Skeletal muscle tissue (tissue), 3 donors: ENCODE measurements at regions not wholly inside any gene's neighbourhood (a gene's known extent, or its start where the extent isn't known, plus 50 kb on each side); places are given as distances from the start of the nearest gene placed in this dataset.

Source experiments
- H3K27ac ChIP-seq: one replicate; pipeline ENCODE4 v1.7.0; 2013; ENCODE audit warnings: mild to moderate bottlenecking, low read depth, low read length, inconsistent platforms
- H3K27me3 ChIP-seq, 3 donors: one replicate each; pipeline ENCODE4 v1.7.0; 2013; ENCODE audit warnings: low read length in 3 of 3; ENCODE audit not compliant: control insufficient read depth in 3 of 3, insufficient read depth in 3 of 3
- H3K36me3 ChIP-seq, 3 donors: one replicate each; pipeline ENCODE4 v1.7.0; 2013; ENCODE audit warnings: low read length in 3 of 3; ENCODE audit not compliant: control insufficient read depth in 3 of 3, insufficient read depth in 3 of 3
- H3K4me1 ChIP-seq, 3 donors: one replicate each; pipeline ENCODE4 v1.7.0; 2013; ENCODE audit warnings: low read length in 3 of 3, mild to moderate bottlenecking in 3 of 3; ENCODE audit not compliant: control insufficient read depth in 3 of 3, insufficient read depth in 3 of 3
- H3K4me3 ChIP-seq, 3 donors: one replicate each; pipeline ENCODE4 v1.7.0; 2013; ENCODE audit warnings: low read length in 3 of 3
- H3K9ac ChIP-seq, 3 donors: one replicate each; pipeline ENCODE4 v1.7.0; 2013; ENCODE audit warnings: low read length in 3 of 3, mild to moderate bottlenecking in 3 of 3, moderate library complexity in 2 of 3, low read depth in 1 of 3
- H3K9me3 ChIP-seq, 3 donors: one replicate each; pipeline ENCODE4 v1.7.0; 2013; ENCODE audit warnings: low read length in 3 of 3; ENCODE audit not compliant: control insufficient read depth in 3 of 3
- donor health status: Osteomylitis.

DNA sequence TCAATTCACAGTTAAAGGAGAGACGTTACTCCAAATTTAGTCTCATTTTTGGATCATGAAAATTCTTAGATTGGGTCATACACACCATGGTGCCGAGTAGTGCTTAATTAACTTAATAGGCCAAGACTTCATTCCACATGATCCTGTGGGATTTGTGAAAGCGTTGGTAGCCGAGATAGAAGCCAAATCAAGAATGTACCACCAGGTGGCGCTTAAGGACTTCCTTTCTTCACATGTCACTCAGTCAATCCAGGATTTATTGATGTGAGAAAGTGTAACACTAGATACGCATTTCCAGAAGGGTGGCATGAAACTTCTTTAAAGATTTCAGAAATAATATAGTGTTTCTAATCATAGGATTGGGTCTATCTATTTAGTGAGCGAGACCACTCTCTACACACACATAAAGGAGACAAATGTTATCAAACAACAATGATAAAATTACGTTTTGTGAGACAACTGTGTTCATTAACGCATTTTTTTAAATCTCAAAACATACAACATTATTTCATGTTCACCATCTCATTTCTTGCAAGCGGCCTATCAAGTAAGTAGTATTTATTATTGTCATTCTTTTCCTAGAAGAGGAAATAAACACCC, 436.1 kb downstream of the CHL1 start:
- Histone ChIP-seq H3K9ac (no peak overlapping the region), H3K9me3 (peaks cover 0 to 2% (median 0%) of the 10 kb centered on the region in 3 donors), H3K4me3 (no peak overlapping the region), H3K27ac (no peak overlapping the region), H3K4me1 (no peaks in the 10 kb centered on the region), H3K27me3 (no peaks in the 10 kb centered on the region), H3K36me3 (no peaks in the 10 kb centered on the region)

DNA sequence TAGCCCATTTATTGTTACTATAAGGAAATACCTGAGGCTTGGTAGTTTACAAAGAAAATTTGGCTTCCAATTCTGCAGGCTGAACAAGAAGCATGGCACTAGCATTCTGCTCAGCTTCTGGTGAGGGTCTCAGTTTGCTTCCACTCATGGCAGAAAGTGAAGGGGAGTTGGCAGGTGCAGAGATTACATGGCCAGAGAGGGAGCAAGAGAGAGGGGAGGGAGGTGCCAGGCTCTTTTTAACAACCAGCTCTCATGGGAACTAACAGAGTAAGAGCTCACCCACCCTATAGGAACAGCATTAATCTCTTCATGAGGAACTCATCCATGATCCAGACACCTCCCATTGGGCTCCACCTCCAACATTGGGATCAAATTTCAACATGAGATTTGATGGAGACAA, 437.9 kb downstream of the CHL1 start:
- Histone ChIP-seq H3K4me1 (no peaks in the 10 kb centered on the region), H3K27me3 (no peaks in the 10 kb centered on the region), H3K36me3 (no peaks in the 10 kb centered on the region), H3K4me3 (no peak overlapping the region), H3K27ac (no peak overlapping the region), H3K9ac (no peak overlapping the region), H3K9me3 (no peaks in the 10 kb centered on the region)

- Histone ChIP-seq H3K4me3 (no peak overlapping the region), H3K27ac (no peak overlapping the region), H3K27me3 (no peaks in the 10 kb centered on the region), H3K4me1 (no peaks in the 10 kb centered on the region), H3K9ac (no peak overlapping the region), H3K9me3 (no peaks in the 10 kb centered on the region), H3K36me3 (no peaks in the 10 kb centered on the region)
Measured at GRCh38 chr3:635393-635792, 438.8 kb downstream of the CHL1 start.

DNA sequence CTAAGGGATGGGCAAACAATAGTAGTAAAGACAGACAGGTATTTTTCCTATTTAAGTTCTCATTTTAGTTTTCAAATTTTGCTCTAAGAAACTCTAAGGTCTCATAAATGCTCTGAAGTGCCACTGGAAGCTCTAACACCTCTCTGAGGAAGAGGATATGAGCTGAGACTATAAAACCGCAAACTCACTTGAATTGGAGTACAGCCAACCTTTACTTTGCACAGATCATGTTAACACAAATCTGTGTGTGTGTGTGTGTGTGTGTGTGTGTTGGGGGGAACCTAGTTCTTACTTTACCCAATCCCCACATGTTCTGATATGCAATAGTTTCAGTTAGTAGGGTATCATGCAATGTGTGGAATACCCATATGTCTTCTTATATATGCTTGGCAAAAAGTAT, 446.8 kb downstream of the CHL1 start:
- no peaks in the 10 kb centered on the region for H3K27me3 ChIP-seq
- H3K9ac ChIP-seq: no peak overlapping the region

GRCh38 chr3:655824-656223, 437.0 kb upstream of the CNTN6 start:
- no peak overlapping the region for H3K4me3 ChIP-seq
- H3K9ac ChIP-seq: no peak overlapping the region
- H3K36me3 ChIP-seq: no peaks in the 10 kb centered on the region
- no peak overlapping the region for H3K27ac ChIP-seq
- no peaks in the 10 kb centered on the region for H3K27me3 ChIP-seq
- H3K9me3 ChIP-seq: no peaks in the 10 kb centered on the region
- H3K4me1 ChIP-seq: no peaks in the 10 kb centered on the region

More for the DNA sequence above, 446.8 kb downstream of the CHL1 start:
- H3K9me3 ChIP-seq: no peaks in the 10 kb centered on the region
- no peaks in the 10 kb centered on the region for H3K36me3 ChIP-seq
- no peaks in the 10 kb centered on the region for H3K4me1 ChIP-seq
- no peak overlapping the region for H3K27ac ChIP-seq
- H3K4me3 ChIP-seq: no peak overlapping the region

DNA sequence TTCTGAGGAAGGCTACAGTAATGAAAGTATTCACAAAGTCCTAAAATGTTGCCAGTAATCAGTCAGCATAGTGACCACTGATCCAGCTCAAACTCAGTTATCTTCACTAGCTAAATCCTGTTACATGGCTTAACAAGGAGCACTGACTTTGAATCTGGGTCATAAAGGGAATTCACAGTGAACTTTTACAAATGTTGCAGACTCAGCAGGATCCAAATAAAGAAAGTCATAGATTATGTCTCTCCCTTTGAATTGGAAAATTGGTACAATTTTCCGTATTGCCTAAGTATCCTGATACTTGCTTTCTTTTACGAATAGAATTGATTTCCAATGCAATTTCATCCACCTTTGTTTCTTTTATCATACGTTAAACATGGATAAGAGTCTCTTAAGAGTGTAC, 431.5 kb upstream of the CNTN6 start:
- Histone ChIP-seq H3K9ac (no peak overlapping the region), H3K36me3 (no peaks in the 10 kb centered on the region), H3K4me1 (no peaks in the 10 kb centered on the region), H3K27me3 (no peaks in the 10 kb centered on the region), H3K4me3 (no peak overlapping the region), H3K27ac (no peak overlapping the region), H3K9me3 (no peaks in the 10 kb centered on the region)

- no peak overlapping the region for H3K9ac ChIP-seq
- H3K9me3 ChIP-seq: peaks cover 0 to 3% (median 3%) of the 10 kb centered on the region in 3 donors
- no peak overlapping the region for H3K27ac ChIP-seq
- H3K27me3 ChIP-seq: no peaks in the 10 kb centered on the region
- no peaks in the 10 kb centered on the region for H3K36me3 ChIP-seq
- no peak overlapping the region for H3K4me3 ChIP-seq
- no peaks in the 10 kb centered on the region for H3K4me1 ChIP-seq
Measured at GRCh38 chr3:674116-674515, 418.7 kb upstream of the CNTN6 start.

GRCh38 chr3:675846-676245, 417.0 kb upstream of the CNTN6 start:
- Histone ChIP-seq H3K27me3 (no peaks in the 10 kb centered on the region), H3K9me3 (peaks cover 0 to 3% (median 3%) of the 10 kb centered on the region in 3 donors), H3K4me3 (no peak overlapping the region), H3K36me3 (no peaks in the 10 kb centered on the region), H3K27ac (no peak overlapping the region), H3K9ac (no peak overlapping the region), H3K4me1 (no peaks in the 10 kb centered on the region)

DNA sequence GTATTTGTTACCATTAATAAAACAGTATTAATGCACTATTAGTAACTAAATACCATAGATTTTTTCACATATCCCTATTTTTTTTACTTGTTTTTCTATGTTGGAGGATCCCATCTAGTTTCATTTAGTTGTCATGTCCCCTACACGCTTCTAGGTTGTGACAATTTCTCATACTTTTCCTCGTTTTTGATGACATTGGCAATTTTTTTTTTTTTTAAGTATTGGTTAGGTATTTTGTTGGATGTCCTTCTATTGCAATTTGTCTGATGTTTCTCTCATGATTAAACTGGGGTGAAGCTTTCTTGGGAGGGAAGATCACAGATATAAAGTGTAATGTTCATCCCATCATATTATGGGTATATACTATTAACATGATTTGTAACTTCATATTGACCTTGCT, 409.1 kb upstream of the CNTN6 start:
- Histone ChIP-seq H3K27ac (no peak overlapping the region), H3K36me3 (no peaks in the 10 kb centered on the region), H3K4me1 (no peaks in the 10 kb centered on the region), H3K4me3 (no peak overlapping the region), H3K9me3 (no peaks in the 10 kb centered on the region), H3K27me3 (no peaks in the 10 kb centered on the region), H3K9ac (no peak overlapping the region)

DNA sequence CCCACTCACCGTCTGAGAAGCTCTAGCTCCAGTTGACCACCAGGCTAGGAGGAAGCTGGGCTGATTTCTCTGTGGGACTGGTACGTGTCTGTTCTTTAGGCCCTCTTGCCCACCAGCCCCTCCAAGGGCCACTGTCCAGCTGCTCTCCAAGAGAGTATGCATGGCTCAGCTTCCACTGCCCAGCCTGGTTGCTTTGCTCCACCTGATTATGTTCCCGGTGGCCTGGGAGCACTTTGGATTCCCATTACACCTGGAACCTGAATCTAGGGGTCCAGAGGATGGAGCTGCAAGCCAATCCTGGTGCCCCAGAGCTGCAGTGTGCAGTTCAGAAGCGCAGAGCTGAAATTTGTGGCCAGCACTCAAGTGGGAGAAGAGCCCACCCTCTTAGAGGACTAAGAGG, 402.1 kb upstream of the CNTN6 start:
- Histone ChIP-seq H3K36me3 (no peaks in the 10 kb centered on the region), H3K27me3 (no peaks in the 10 kb centered on the region), H3K9me3 (peaks cover 0 to 4% (median 2%) of the 10 kb centered on the region in 3 donors), H3K4me1 (no peaks in the 10 kb centered on the region), H3K4me3 (no peak overlapping the region), H3K9ac (no peak overlapping the region), H3K27ac (no peak overlapping the region)

DNA sequence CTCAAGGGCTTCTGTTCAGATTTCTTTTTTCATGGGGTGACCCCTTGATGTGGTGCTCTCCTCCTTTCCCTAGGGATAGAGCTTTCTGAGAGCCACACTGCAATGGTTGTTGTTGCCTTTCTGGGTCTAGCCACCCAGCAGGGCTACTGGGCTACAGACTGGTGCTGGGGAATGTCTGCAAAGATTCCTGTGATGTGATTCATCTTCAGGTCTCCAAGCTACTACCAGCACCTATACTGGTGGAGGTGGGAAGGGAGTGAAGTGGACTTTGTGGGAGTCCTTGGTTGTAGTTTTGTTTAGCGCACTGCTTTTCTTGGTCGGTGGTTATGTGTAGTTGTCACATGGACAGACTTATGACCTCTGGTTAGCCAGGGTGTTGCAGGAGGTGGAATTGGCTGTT, 392.3 kb upstream of the CNTN6 start:
- no peak overlapping the region for H3K4me3 ChIP-seq
- no peaks in the 10 kb centered on the region for H3K4me1 ChIP-seq
- no peaks in the 10 kb centered on the region for H3K27me3 ChIP-seq
- H3K9me3 ChIP-seq: no peaks in the 10 kb centered on the region
- H3K9ac ChIP-seq: no peak overlapping the region
- H3K27ac ChIP-seq: no peak overlapping the region
- no peaks in the 10 kb centered on the region for H3K36me3 ChIP-seq
